ENCODE measurements at regions not wholly inside any gene's neighbourhood (a gene's known extent, or its start where the extent isn't known, plus 50 kb on each side); places are given as distances from the start of the nearest gene placed in this dataset.

DNA sequence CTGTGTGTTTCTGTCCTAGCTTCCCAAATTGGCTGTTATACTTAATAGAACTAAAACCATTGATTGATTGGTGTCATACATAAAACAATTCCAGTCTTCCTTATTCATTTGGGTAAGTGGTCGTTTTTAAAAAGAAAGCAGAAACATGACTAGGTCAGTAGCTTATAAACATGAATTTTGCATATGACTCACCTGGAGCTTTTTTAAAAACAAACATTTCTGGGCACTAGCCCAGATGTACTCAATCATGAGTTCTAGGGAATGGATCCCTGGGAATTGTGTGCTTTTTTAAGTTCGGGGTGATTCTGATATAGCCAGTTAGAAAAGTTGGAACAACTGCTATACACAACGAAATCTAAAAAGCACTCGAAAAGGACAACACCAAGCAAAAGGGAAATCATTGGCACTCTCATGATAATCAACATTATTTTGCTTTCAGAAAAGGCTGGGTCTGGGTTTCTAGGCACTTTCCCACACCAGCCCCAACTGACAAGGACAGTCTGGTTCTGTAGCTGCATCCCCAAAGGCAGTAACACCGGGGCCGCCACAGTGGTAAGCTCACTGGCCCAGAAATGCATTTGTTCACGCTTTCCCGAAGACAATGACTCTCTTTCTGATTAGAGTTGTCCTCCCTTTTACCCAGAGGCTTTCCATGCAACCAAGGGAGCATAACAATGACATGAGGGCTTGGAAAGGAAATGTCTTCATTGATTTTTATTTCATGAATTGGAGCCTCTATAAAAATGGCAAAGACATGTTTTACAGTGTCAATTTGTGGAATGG is 664.9 kb upstream of the WWC1 start:
- DNase-seq (ENCODE audit: low read depth): no peak

GRCh38 chr5:167629634-167630033 is 661.8 kb upstream of the WWC1 start:
- DNase-seq (ENCODE audit: low read depth): no peak

GRCh38 chr5:167631191-167631590 is 660.3 kb upstream of the WWC1 start:
- DNase-seq (ENCODE audit: low read depth): no peak

DNA sequence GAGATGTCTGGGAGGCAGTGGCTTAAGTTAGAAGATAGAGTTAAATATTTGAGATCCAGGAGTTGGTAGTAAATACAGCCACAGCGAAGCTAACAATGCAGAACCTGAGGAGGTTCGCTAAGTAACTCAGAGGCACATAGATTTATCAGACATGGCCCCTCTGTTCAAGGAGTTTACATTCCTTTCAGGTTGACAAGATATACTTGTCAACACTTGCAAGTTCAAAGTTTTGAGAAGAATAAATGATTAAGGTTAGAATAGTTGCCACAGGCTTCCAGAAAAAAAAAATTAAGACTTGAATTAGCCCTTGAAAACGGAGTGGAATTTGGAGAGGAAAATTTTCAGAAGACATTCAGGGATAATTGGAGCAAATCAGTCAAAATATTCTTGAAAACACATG is 658.3 kb upstream of the WWC1 start:
- DNase-seq (ENCODE audit: low read depth): no peak

DNA sequence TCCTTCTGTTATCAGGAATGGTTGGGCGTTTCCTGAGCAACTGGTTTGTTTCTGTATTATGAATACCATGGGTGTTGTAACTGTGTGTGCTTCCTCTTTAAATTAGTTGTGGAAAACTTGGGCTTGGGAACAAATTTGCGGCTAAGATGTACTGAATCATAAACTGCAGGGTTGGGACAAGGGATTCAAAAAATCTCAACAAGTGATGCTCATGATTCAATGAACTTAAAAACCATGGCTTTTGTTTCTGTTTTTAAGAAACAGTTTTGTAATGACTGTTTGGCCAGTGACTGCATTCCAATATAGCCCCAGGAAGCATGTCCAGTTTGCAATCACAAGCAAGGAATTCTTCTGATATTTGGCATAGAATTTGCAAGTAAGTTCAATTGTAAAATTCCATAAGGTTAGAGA is 657.5 kb upstream of the WWC1 start:
- peak; percentile 60 for DNase-seq (ENCODE audit: low read depth)

- peak; percentile 25 for DNase-seq (ENCODE audit: low read depth)
These were observed 657.0 kb upstream of the WWC1 start for GRCh38 chr5:167634432-167634831.

- DNase-seq (ENCODE audit: low read depth): no peak
These were observed 652.6 kb upstream of the WWC1 start for GRCh38 chr5:167638816-167639215.

DNA sequence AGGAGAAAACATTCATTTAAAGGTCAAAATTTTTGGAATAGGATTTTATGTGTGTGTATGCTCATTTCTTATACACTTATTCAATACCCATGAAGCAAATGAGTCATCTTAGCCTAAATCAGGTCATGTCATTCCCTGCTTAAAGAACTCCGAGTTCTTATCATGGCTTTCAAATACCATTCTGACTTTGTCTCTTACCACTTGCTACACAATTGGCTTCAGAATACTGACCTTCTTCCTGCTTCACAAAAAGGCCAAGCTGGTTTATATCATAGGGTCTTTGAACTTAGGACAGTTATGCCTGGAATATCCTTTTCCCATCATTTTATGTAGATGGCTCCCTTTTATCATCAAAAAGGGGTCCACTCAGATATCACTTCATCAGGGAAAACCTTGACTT is 652.2 kb upstream of the WWC1 start:
- DNase-seq (ENCODE audit: low read depth): peak; percentile 25

GRCh38 chr5:167639766-167640165 is 651.7 kb upstream of the WWC1 start:
- DNase-seq (ENCODE audit: low read depth): no peak

- no peak for DNase-seq (ENCODE audit: low read depth)
These were observed 649.3 kb upstream of the WWC1 start for GRCh38 chr5:167642181-167642580.

GRCh38 chr5:167642779-167643517 is 648.5 kb upstream of the WWC1 start:
- peak; percentile 82 for DNase-seq (ENCODE audit: low read depth)

DNA sequence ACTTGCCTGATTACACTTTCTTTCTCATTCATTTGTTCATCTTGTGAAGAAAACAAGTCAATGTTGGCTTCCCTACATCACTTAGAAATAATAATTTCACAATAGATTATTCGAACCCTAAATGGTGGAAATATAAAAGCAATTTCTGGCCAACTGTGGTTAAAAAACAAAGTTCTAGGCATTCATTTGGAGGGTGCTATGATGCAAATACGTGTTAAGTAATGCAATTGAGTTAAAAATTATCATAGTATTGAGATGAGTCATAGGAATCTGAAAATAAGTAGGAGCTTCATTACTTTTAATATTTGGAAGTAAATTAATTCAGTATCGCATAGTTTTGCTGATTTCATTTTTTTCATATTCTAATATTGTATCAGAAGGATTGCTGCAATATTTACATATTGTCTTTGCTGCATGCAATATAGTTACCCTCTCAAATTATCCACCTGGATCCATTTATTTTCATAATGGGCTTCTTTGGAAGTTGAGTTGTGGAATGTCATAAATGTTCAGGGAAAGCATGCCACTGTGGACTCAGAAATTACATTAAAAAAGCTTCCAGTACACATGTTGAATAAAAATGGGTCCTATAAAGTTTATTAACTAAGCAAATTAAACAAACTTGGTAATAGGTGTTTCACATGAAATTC is 647.7 kb upstream of the WWC1 start:
- no peak for DNase-seq (ENCODE audit: low read depth)

GRCh38 chr5:167644619-167645018 is 646.8 kb upstream of the WWC1 start:
- DNase-seq (ENCODE audit: low read depth): no peak

GRCh38 chr5:167649471-167649870 is 642.0 kb upstream of the WWC1 start:
- DNase-seq (ENCODE audit: low read depth): no peak

GRCh38 chr5:167652690-167653089 is 638.8 kb upstream of the WWC1 start:
- DNase-seq (ENCODE audit: low read depth): no peak

DNA sequence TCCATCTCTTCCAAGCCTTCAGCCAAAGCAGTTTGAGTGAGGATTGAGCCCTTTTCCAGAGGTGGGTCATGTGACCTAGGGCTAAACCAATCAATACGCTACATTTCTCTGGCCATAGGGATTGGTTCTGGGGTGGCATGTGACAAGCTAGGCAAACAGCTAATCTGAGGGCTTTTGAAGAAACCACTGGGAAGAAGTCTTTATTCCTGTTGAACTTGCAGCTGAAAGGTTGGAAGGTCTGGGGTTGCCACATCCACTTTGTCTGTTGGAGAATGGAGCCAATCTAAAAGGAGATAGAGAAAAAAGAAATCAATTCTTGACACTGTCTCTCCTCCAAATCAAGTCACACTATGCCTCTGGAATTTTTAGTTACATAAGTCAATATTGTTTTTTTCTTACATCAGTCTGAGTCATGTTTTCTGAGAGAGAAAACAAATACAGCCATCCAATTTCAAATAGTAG is 637.8 kb upstream of the WWC1 start:
- DNase-seq (ENCODE audit: low read depth): no peak

- DNase-seq (ENCODE audit: low read depth): no peak
These were observed 634.4 kb upstream of the WWC1 start for GRCh38 chr5:167657016-167657415.

GRCh38 chr5:167658889-167659288 is 632.6 kb upstream of the WWC1 start:
- DNase-seq (ENCODE audit: low read depth): no peak

- no peak for DNase-seq (ENCODE audit: low read depth)
These were observed 629.8 kb upstream of the WWC1 start for GRCh38 chr5:167661605-167662004.

DNA sequence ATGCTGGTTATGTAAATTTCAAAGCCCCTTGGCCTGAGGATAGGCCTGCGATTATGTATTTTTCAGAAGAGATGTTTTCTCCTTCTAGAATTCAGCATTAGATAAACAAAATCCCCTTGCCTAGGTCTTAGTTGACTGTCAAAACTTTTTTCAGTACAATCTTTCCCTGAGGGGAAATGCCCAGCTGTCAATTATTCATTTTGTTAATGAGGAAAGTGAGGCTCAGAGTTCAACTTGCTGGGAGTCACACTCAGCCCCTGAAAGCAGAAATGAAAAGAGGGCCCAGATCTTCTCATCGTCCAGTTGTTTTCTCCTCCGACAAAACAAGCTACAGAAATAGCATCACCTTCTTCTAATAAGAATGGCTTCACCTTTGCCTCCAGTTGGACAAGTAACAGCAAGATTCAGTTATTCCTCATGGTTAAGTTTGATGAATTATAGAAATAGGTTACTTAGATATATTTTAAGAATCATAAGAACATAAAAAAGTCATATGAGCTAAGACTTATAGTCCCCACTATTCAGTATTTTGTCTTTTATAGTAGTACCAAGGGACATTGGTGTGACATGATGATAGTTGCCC is 627.1 kb upstream of the WWC1 start:
- no peak for DNase-seq (ENCODE audit: low read depth)

DNA sequence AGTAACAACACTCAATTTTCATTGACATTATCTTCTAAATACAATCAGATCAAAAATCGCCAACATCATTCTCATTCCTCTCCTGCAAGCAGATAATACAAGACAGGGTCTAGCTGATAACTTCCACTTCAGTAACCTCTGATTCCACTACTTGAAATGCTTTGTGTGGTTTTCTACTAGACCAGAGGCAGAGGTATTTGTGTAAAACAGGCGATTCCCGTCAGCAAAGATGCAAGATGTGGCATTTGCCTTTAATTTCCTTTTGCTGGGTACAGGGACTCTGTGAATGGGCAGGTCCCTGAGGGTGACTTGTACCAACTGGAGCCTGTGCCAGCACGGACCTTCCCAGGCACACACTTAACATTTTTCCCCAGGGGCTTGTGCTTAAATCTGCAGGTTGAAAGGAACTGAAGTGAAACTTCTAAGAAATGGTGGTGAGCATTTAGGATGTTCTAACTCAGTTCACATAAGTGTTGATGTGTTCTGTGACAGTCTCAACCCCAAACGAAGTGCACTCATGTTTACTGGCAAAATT is 625.5 kb upstream of the WWC1 start:
- DNase-seq (ENCODE audit: low read depth): no peak

GRCh38 chr5:167671176-167671575 is 620.3 kb upstream of the WWC1 start:
- no peak for DNase-seq (ENCODE audit: low read depth)
